OCI-LY1 (cell line): ENCODE measurements at regions not wholly inside any gene's neighbourhood (a gene's known extent, or its start where the extent isn't known, plus 50 kb on each side); places are given as distances from the start of the nearest gene placed in this dataset.

Source experiments
- CTCF ChIP-seq: fragments of 200-600 bp; sonication (generic), shearing (Covaris generic); IDR thresholded peaks from 2 replicates; pipeline ENCODE4 v1.5.1; 2017; ENCODE audit warnings: mild to moderate bottlenecking, antibody characterized with exemption, low read length, moderate library complexity, mixed read lengths
- EZH2 ChIP-seq: fragments of 200-600 bp; sonication (generic), shearing (Covaris generic); IDR thresholded peaks from 2 replicates; pipeline ENCODE4 v1.8.0; 2017; ENCODE audit warnings: borderline replicate concordance, mixed run types, mild to moderate bottlenecking, antibody characterized with exemption, low read length, moderate library complexity, mixed read lengths

GRCh38 chrX:87337267-87337666, 180.3 kb upstream of the KLHL4 start:
- TF ChIP-seq CTCF (no peak), EZH2 (no peak)
